ENCODE measurements at regions not wholly inside any gene's neighbourhood (a gene's known extent, or its start where the extent isn't known, plus 50 kb on each side); places are given as distances from the start of the nearest gene placed in this dataset.
A peak's percentile ranks its signal among the peaks of the same experiment; 100 is the strongest.

DNA sequence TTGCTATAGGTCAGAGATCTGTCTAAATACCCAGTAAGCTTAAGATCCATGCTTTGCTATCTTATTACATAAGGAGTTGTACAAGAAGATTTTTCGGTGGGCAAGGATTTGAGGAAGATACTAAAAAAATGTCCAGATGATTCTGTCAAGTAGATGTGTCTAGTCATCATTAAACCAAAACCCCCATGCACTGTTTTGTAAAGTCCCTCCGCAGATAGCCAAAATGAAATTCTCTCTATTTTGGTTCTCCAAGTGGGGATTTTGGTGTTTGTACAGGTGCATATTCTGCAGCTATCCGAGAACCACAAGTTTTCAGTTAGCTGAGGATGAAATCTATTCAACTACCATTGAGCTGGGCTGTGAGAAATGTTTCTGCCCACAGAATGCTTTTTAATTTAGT, 994.8 kb downstream of the NLGN4X start:
- no peak overlapping the region for H3K4me2 ChIP-seq (ENCODE audit: low read length)
- Mint-ChIP-seq H3K36me3 (ENCODE audit: low read depth, unreplicated experiment) (no peaks in the 10 kb centered on the region), H3K9me3 (ENCODE audit: unreplicated experiment) (no peaks in the 10 kb centered on the region), H3K27ac (ENCODE audit: unreplicated experiment) (no peak overlapping the region), H3K27me3 (ENCODE audit: low read depth, unreplicated experiment) (no peaks in the 10 kb centered on the region), H3K4me1 (ENCODE audit: low read depth, unreplicated experiment) (no peaks in the 10 kb centered on the region), H3K4me3 (ENCODE audit: unreplicated experiment) (no peak overlapping the region)
- FAIRE-seq (peak; percentile 39), DNase-seq (ENCODE audit: low read depth) (no peak)
- no peak overlapping the region for H3K27ac ChIP-seq (ENCODE audit: low read depth, low read length)
- no peaks in the 10 kb centered on the region for H3K9me3 ChIP-seq (ENCODE audit: insufficient read depth, low read depth, low read length)
- no peak for TF ChIP-seq EZH2 (IDR thresholded peaks at IDR 0.05; ENCODE audit: insufficient read depth, low read length)
- TF ChIP-seq, protein P1, sequence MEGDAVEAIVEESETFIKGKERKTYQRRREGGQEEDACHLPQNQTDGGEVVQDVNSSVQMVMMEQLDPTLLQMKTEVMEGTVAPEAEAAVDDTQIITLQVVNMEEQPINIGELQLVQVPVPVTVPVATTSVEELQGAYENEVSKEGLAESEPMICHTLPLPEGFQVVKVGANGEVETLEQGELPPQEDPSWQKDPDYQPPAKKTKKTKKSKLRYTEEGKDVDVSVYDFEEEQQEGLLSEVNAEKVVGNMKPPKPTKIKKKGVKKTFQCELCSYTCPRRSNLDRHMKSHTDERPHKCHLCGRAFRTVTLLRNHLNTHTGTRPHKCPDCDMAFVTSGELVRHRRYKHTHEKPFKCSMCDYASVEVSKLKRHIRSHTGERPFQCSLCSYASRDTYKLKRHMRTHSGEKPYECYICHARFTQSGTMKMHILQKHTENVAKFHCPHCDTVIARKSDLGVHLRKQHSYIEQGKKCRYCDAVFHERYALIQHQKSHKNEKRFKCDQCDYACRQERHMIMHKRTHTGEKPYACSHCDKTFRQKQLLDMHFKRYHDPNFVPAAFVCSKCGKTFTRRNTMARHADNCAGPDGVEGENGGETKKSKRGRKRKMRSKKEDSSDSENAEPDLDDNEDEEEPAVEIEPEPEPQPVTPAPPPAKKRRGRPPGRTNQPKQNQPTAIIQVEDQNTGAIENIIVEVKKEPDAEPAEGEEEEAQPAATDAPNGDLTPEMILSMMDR (IDR thresholded peaks at IDR 0.05; ENCODE audit: insufficient read depth, low read depth, low read length) = no peak
- H3K4me1 ChIP-seq (ENCODE audit: insufficient read depth, low read length) = no peaks in the 10 kb centered on the region
- no peaks in the 10 kb centered on the region for H3K79me2 ChIP-seq (ENCODE audit: insufficient read depth, low read length)
- H3K4me3 ChIP-seq (ENCODE audit: insufficient read depth, low read depth, low read length) = no peak overlapping the region
- no peak overlapping the region for H3K9ac ChIP-seq (ENCODE audit: low read length)
- H4K20me1 ChIP-seq (ENCODE audit: insufficient read depth, low read length) = no peaks in the 10 kb centered on the region
- H3K36me3 ChIP-seq (ENCODE audit: insufficient read depth, low read length) = no peaks in the 10 kb centered on the region
- H3K27me3 ChIP-seq (ENCODE audit: insufficient read depth, low read length) = no peaks in the 10 kb centered on the region
- no peak overlapping the region for H2AFZ ChIP-seq (ENCODE audit: low read depth, low read length)

- Histone ChIP-seq H3K9me3 (ENCODE audit: insufficient read depth, low read depth, low read length) (no peaks in the 10 kb centered on the region), H3K4me1 (ENCODE audit: insufficient read depth, low read length) (no peaks in the 10 kb centered on the region), H3K9ac (ENCODE audit: low read length) (no peak overlapping the region), H3K36me3 (ENCODE audit: insufficient read depth, low read length) (no peaks in the 10 kb centered on the region), H3K4me2 (ENCODE audit: low read length) (no peak overlapping the region), H2AFZ (ENCODE audit: low read depth, low read length) (no peak overlapping the region), H3K4me3 (ENCODE audit: insufficient read depth, low read depth, low read length) (no peak overlapping the region), H3K79me2 (ENCODE audit: insufficient read depth, low read length) (no peaks in the 10 kb centered on the region), H3K27ac (ENCODE audit: low read depth, low read length) (no peak overlapping the region), H3K27me3 (ENCODE audit: insufficient read depth, low read length) (no peaks in the 10 kb centered on the region), H4K20me1 (ENCODE audit: insufficient read depth, low read length) (no peaks in the 10 kb centered on the region)
- Mint-ChIP-seq H3K27me3 (ENCODE audit: low read depth, unreplicated experiment) (no peaks in the 10 kb centered on the region), H3K27ac (ENCODE audit: unreplicated experiment) (peak overlapping the region; percentile 56), H3K4me1 (ENCODE audit: low read depth, unreplicated experiment) (peaks cover 13% of the 10 kb centered on the region), H3K4me3 (ENCODE audit: unreplicated experiment) (no peak overlapping the region), H3K9me3 (ENCODE audit: unreplicated experiment) (peaks cover 2% of the 10 kb centered on the region), H3K36me3 (ENCODE audit: low read depth, unreplicated experiment) (no peaks in the 10 kb centered on the region)
- FAIRE-seq = peak; percentile 97
- TF ChIP-seq, protein P1 (IDR thresholded peaks at IDR 0.05; ENCODE audit: insufficient read depth, low read depth, low read length) = no peak
- TF ChIP-seq EZH2 (IDR thresholded peaks at IDR 0.05; ENCODE audit: insufficient read depth, low read length) = no peak
- DNase-seq (ENCODE audit: low read depth) = no peak
Measured at GRCh38 chrX:5220421-5220820, 1008.2 kb downstream of the NLGN4X start.

DNA sequence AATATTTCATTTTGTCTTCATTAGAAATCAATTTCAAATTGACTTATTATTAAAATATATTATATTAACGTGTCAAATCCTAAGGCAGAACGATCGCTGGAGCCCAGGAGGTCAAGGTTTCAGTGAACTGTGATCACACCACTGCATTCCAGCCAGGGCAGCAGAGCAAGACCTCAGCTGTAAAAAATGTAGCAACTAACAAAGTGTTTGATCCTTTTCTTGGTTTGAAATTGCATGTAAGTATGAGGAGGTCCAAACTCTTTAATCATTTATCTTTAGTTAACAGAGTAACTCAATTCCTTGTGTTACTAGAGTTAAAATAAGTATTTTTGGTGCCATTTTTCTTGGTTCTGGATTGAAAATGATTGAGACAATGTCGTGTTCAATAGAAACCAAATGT, 1033.9 kb downstream of the NLGN4X start:
- Histone ChIP-seq H2AFZ (ENCODE audit: low read depth, low read length) (no peak overlapping the region), H3K27me3 (ENCODE audit: insufficient read depth, low read length) (no peaks in the 10 kb centered on the region), H3K36me3 (ENCODE audit: insufficient read depth, low read length) (no peaks in the 10 kb centered on the region), H3K9me3 (ENCODE audit: insufficient read depth, low read depth, low read length) (no peaks in the 10 kb centered on the region), H4K20me1 (ENCODE audit: insufficient read depth, low read length) (no peaks in the 10 kb centered on the region), H3K9ac (ENCODE audit: low read length) (no peak overlapping the region), H3K27ac (ENCODE audit: low read depth, low read length) (no peak overlapping the region), H3K4me1 (ENCODE audit: insufficient read depth, low read length) (no peaks in the 10 kb centered on the region), H3K4me3 (ENCODE audit: insufficient read depth, low read depth, low read length) (no peak overlapping the region), H3K79me2 (ENCODE audit: insufficient read depth, low read length) (no peaks in the 10 kb centered on the region), H3K4me2 (ENCODE audit: low read length) (no peak overlapping the region)
- peak overlapping the region; percentile 78 for H3K27ac Mint-ChIP-seq (ENCODE audit: unreplicated experiment)
- H3K36me3 Mint-ChIP-seq (ENCODE audit: low read depth, unreplicated experiment) = no peaks in the 10 kb centered on the region
- H3K4me1 Mint-ChIP-seq (ENCODE audit: low read depth, unreplicated experiment) = peaks cover 3% of the 10 kb centered on the region
- no peaks in the 10 kb centered on the region for H3K27me3 Mint-ChIP-seq (ENCODE audit: low read depth, unreplicated experiment)
- no peaks in the 10 kb centered on the region for H3K9me3 Mint-ChIP-seq (ENCODE audit: unreplicated experiment)
- TF ChIP-seq, protein P1 (IDR thresholded peaks at IDR 0.05; ENCODE audit: insufficient read depth, low read depth, low read length) = no peak
- TF ChIP-seq EZH2 (IDR thresholded peaks at IDR 0.05; ENCODE audit: insufficient read depth, low read length) = no peak
- DNase-seq (ENCODE audit: low read depth) = no peak
- no peak overlapping the region for H3K4me3 Mint-ChIP-seq (ENCODE audit: unreplicated experiment)
- FAIRE-seq = no peak

Measured in astrocyte (in vitro differentiated cells and primary cell).